HEK293 (cell line): ENCODE measurements at regions not wholly inside any gene's neighbourhood (a gene's known extent, or its start where the extent isn't known, plus 50 kb on each side); places are given as distances from the start of the nearest gene placed in this dataset.

Experiments used
- CTCF ChIA-PET: fragments of 350-600 bp; formaldehyde crosslinking; extraction: SDS; loops from one replicate; lab custom pipeline; 2021; ENCODE audit warnings: antibody characterized with exemption; lab: Yijun Ruan, JAX
- POLR2A ChIA-PET: fragments of 300-600 bp; formaldehyde crosslinking; extraction: SDS; loops from one replicate; lab custom pipeline; 2020; ENCODE audit warnings: antibody characterized with exemption, inconsistent platforms; lab: Yijun Ruan, JAX
- H3K27ac ChIP-seq: fragments of 200-500 bp; sonication (Bioruptor generic); 2 replicates; pipeline ENCODE4 v1.5.1; 2014; ENCODE audit warnings: low read depth, low read length, control low read depth, inconsistent platforms; ENCODE audit errors: extremely low read depth
- H3K36me3 ChIP-seq, 2 experiments: fragments of 200-500 bp in 1 of 2; sonication (Bioruptor generic) in 1 of 2; 1 replicate in 1 of 2; 2 replicates in 1 of 2; pipeline ENCODE4 v1.5.1; 2014 to 2017; ENCODE audit warnings: inconsistent platforms in 2 of 2, low read length in 2 of 2; ENCODE audit not compliant: control insufficient read depth in 2 of 2, insufficient read depth in 1 of 2
- H3K4me1 ChIP-seq: fragments of 200-500 bp; sonication (Bioruptor generic); 2 replicates; pipeline ENCODE4 v1.5.1; 2014; ENCODE audit warnings: mild to moderate bottlenecking, low read length, inconsistent platforms; ENCODE audit not compliant: control insufficient read depth, insufficient read depth
- H3K4me3 ChIP-seq: 2 replicates; pipeline ENCODE4 v1.5.1; 2011; ENCODE audit warnings: low read depth, mild to moderate bottlenecking, control low read depth, low read length, moderate library complexity
- H3K9me3 ChIP-seq: fragments of 200-500 bp; sonication (Bioruptor generic); 2 replicates; pipeline ENCODE4 v1.5.1; 2014; ENCODE audit warnings: low read depth, low read length, inconsistent platforms; ENCODE audit not compliant: control insufficient read depth, insufficient read depth
- KLF9 ChIP-seq: fragments of 450-650 bp; formaldehyde crosslinking; IDR thresholded peaks from 2 replicates; pipeline ENCODE4 v1.5.1; 2016; ENCODE audit warnings: missing biosample characterization, missing genetic modification characterization, low read depth
- MZF1 ChIP-seq: fragments of 450-650 bp; formaldehyde crosslinking; IDR thresholded peaks from 2 replicates; pipeline ENCODE4 v1.5.1; 2017; ENCODE audit warnings: missing biosample characterization, missing genetic modification characterization, borderline replicate concordance
- PATZ1 ChIP-seq: fragments of 450-650 bp; formaldehyde crosslinking; IDR thresholded peaks from 2 replicates; pipeline ENCODE4 v1.5.1; 2016; ENCODE audit warnings: missing biosample characterization, missing genetic modification characterization
- SP7 ChIP-seq: fragments of 450-650 bp; formaldehyde crosslinking; IDR thresholded peaks from 2 replicates; pipeline ENCODE4 v1.5.1; 2016; ENCODE audit warnings: missing biosample characterization, missing genetic modification characterization
- YY2 ChIP-seq: fragments of 450-650 bp; formaldehyde crosslinking; IDR thresholded peaks from 2 replicates; pipeline ENCODE4 v1.5.1; 2016; ENCODE audit warnings: missing biosample characterization, missing genetic modification characterization
- ZBTB49 ChIP-seq: fragments of 450-650 bp; formaldehyde crosslinking; IDR thresholded peaks from 2 replicates; pipeline ENCODE4 v1.5.1; 2016; ENCODE audit warnings: missing biosample characterization, missing genetic modification characterization, low read depth
- ZNF112 ChIP-seq: fragments of 450-650 bp; formaldehyde crosslinking; IDR thresholded peaks from 2 replicates; pipeline ENCODE4 v1.5.0; 2017; ENCODE audit warnings: missing biosample characterization, missing genetic modification characterization
- ZNF148 ChIP-seq: fragments of 450-650 bp; formaldehyde crosslinking; IDR thresholded peaks from 2 replicates; pipeline ENCODE4 v1.5.0; 2017; ENCODE audit warnings: missing biosample characterization, missing genetic modification characterization, borderline replicate concordance
- ZNF174 ChIP-seq: fragments of 450-650 bp; formaldehyde crosslinking; IDR thresholded peaks from 2 replicates; pipeline ENCODE4 v1.5.0; 2017; ENCODE audit warnings: missing biosample characterization, mild to moderate bottlenecking, missing genetic modification characterization
- ZNF221 ChIP-seq: fragments of 450-650 bp; formaldehyde crosslinking; IDR thresholded peaks from 2 replicates; pipeline ENCODE4 v1.5.1; 2017; ENCODE audit warnings: missing biosample characterization, missing genetic modification characterization, borderline replicate concordance
- ZNF274 ChIP-seq, 2 experiments: fragments of 200-500 bp in 1 of 2; fragments of 450-650 bp in 1 of 2; sonication (Bioruptor generic) in 1 of 2; formaldehyde crosslinking in 1 of 2; IDR thresholded peaks; 2 replicates each; pipeline versions ENCODE4 v1.5.1 to v1.6.1; 2014 to 2016; ENCODE audit warnings: borderline replicate concordance in 1 of 2, inconsistent platforms in 1 of 2, low read length in 1 of 2, missing biosample characterization in 1 of 2, missing genetic modification characterization in 1 of 2
- ZNF311 ChIP-seq: fragments of 450-650 bp; formaldehyde crosslinking; IDR thresholded peaks from 2 replicates; pipeline ENCODE4 v1.5.1; 2017; ENCODE audit warnings: missing biosample characterization, missing genetic modification characterization, borderline replicate concordance
- ZNF404 ChIP-seq: fragments of 450-650 bp; formaldehyde crosslinking; IDR thresholded peaks from 2 replicates; pipeline ENCODE4 v1.5.1; 2017; ENCODE audit warnings: missing biosample characterization, missing genetic modification characterization
- ZNF488 ChIP-seq: fragments of 450-650 bp; formaldehyde crosslinking; IDR thresholded peaks from 2 replicates; pipeline ENCODE4 v1.5.1; 2016; ENCODE audit warnings: missing biosample characterization, missing genetic modification characterization
- ZNF501 ChIP-seq: fragments of 450-650 bp; formaldehyde crosslinking; IDR thresholded peaks from 2 replicates; pipeline ENCODE4 v1.5.1; 2016; ENCODE audit warnings: missing biosample characterization, missing genetic modification characterization
- ZNF558 ChIP-seq: fragments of 450-650 bp; formaldehyde crosslinking; IDR thresholded peaks from 2 replicates; pipeline ENCODE4 v1.5.1; 2016; ENCODE audit warnings: missing biosample characterization, missing genetic modification characterization
- ZNF629 ChIP-seq: fragments of 450-650 bp; formaldehyde crosslinking; IDR thresholded peaks from 2 replicates; pipeline ENCODE4 v1.5.1; 2017; ENCODE audit warnings: missing biosample characterization, missing genetic modification characterization
- ZNF677 ChIP-seq: fragments of 450-650 bp; IDR thresholded peaks from 2 replicates; pipeline ENCODE4 v1.5.0; 2018; ENCODE audit warnings: missing biosample characterization, mild to moderate bottlenecking, missing genetic modification characterization, moderate library complexity
- ZNF830 ChIP-seq: fragments of 450-650 bp; IDR thresholded peaks from 2 replicates; pipeline ENCODE4 v1.5.0; 2018; ENCODE audit warnings: missing biosample characterization, missing genetic modification characterization, low read depth, mild to moderate bottlenecking, moderate library complexity
- ZSCAN16 ChIP-seq: fragments of 450-650 bp; formaldehyde crosslinking; IDR thresholded peaks from 2 replicates; pipeline ENCODE4 v1.5.1; 2016; ENCODE audit warnings: missing biosample characterization, missing genetic modification characterization

- no peaks in the 10 kb centered on the region for H3K9me3 ChIP-seq
- H3K4me3 ChIP-seq = no peak overlapping the region
- no peak for TF ChIP-seq ZNF404
- TF ChIP-seq SP7 (tag by site-specific recombination) = no peak
- no peak for TF ChIP-seq ZNF677 (tag by site-specific recombination)
- TF ChIP-seq ZNF148 = no peak
- TF ChIP-seq YY2 = no peak
- TF ChIP-seq ZNF274 (IDR thresholded peaks at IDR 0.05; ENCODE audit: low read length) = no peak
- TF ChIP-seq ZNF274 (tag by site-specific recombination; IDR thresholded peaks at IDR 0.05; ENCODE audit: borderline replicate concordance) = no peak
- TF ChIP-seq ZSCAN16 (tag by site-specific recombination) = no peak
- no peak for TF ChIP-seq MZF1 (tag by site-specific recombination)
- TF ChIP-seq ZNF174 (tag by site-specific recombination) = no peak
- no peak for TF ChIP-seq KLF9 (tag by site-specific recombination)
- no peak for TF ChIP-seq ZBTB49 (tag by site-specific recombination)
- no peak for TF ChIP-seq ZNF558 (tag by site-specific recombination)
- TF ChIP-seq ZNF311 = no peak
- TF ChIP-seq PATZ1 (tag by site-specific recombination) = no peak
- no peak for TF ChIP-seq ZNF629
- no peak for TF ChIP-seq ZNF501 (tag by site-specific recombination)
- TF ChIP-seq ZNF221 (tag by site-specific recombination) = no peak
- TF ChIP-seq ZNF830 = no peak
- TF ChIP-seq ZNF112 (tag by site-specific recombination) = no peak
- no peak for TF ChIP-seq ZNF488
- ChIA-PET CTCF (interaction anchor here (0.5 to 1.7 kb wide), 3 partner anchors 21 to 1179 kb away, joined by 3 to 5 read pairs (median 3); no protein-coding TSS in a partner anchor), POLR2A (no interaction called here)
- H3K36me3 ChIP-seq = no peaks in the 10 kb centered on the region
- no peak overlapping the region for H3K27ac ChIP-seq
- H3K4me1 ChIP-seq = no peaks in the 10 kb centered on the region
Measured at GRCh38 chr12:105977236-105977635, 161.5 kb downstream of the NUAK1 start.
